ENCODE measurements at regions not wholly inside any gene's neighbourhood (a gene's known extent, or its start where the extent isn't known, plus 50 kb on each side); places are given as distances from the start of the nearest gene placed in this dataset.

DNA sequence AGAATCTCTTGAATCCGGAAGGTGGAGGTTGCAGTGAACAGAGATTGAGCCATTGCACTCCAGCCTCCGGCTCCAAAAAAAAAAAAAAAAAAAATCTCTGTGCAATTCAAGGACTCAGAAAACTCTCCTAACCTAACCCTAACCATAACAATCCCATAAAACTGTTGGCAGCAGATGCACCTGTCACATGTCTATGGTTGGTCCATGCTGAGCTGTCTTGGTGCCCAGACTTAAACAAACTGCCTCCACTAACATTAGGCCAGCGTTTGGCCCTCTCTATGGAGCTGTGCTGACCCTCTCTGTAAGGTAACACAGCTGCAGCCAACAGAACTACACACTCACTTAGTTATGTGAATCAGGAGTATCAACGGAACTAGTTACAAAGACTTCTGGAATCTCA lies 132.5 kb upstream of the PTER start:
- TF ChIP-seq BHLHE40 (IDR thresholded peaks at IDR 0.05; ENCODE audit: borderline replicate concordance) (no peak), SUZ12 (IDR thresholded peaks at IDR 0.05) (no peak), HDGF (IDR thresholded peaks at IDR 0.05; ENCODE audit: borderline replicate concordance) (no peak)

All from HEK293T (cell line).